SH-SY5Y (cell line): ENCODE measurements at regions not wholly inside any gene's neighbourhood (a gene's known extent, or its start where the extent isn't known, plus 50 kb on each side); places are given as distances from the start of the nearest gene placed in this dataset.

Experiments
- GATA2 ChIP-seq: IDR thresholded peaks from 2 replicates; pipeline ENCODE4 v1.6.1; 2011; ENCODE audit warnings: mild to moderate bottlenecking, low read depth, low read length
- GATA3 ChIP-seq: IDR thresholded peaks from 2 replicates; pipeline ENCODE4 v1.6.1; 2011; ENCODE audit warnings: low read depth, mild to moderate bottlenecking, low read length, moderate library complexity

DNA sequence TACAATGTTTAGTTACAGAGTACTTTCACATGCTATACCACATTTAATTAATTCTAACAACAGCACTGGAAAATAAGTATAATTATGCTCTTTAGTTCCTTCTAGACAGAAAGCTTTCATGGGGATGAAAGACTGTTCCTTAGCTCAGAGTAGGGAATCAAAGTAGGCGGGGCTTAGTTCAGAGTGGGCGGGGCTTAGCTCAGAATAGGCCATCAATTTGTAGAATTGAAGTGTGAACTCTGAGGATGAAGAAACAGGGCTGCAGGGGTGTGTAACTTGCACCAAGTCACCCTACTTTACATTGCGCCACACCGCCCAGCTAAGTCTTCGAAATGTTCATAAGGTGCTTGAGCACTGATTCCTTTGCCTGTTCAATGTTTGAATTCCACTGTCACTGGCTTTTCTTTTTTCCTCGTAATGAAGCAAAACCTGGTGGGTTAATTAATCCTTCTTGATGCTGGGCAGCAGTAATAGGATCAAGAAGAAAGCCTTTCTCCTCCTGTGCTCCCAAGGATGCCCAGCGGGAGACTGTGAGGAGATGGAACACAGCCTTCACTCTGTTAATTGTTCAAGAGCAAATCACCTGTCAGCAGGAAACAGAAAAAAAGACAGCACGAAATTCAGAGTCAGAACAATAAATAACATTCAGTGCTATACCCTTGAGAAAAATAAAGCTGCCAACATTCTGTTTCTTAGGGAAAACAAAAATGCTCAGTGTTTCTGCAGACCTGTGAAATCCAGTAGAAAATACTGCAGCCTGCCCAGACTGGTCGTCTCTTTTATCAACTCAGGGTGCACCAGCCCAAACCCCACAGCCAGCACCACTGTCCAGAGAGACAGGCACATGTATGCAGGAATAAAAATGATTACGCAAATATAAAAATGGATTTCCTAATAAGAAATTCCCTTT lies 66.5 kb upstream of the CAMK1G start:
- TF ChIP-seq GATA2 (no peak), GATA3 (no peak)

GRCh38 chr1:209517681-209518050 lies 65.8 kb upstream of the CAMK1G start:
- no peak for TF ChIP-seq GATA2
- no peak for TF ChIP-seq GATA3

GRCh38 chr1:209519786-209520185 lies 63.7 kb upstream of the CAMK1G start:
- TF ChIP-seq GATA2: no peak
- TF ChIP-seq GATA3: no peak

- no peak for TF ChIP-seq GATA2
- TF ChIP-seq GATA3: no peak
These were observed 60.7 kb upstream of the CAMK1G start for GRCh38 chr1:209522826-209523225.

GRCh38 chr1:209526137-209526536 lies 57.4 kb upstream of the CAMK1G start:
- no peak for TF ChIP-seq GATA3

GRCh38 chr1:209527372-209527771 lies 56.1 kb upstream of the CAMK1G start:
- TF ChIP-seq GATA3 (no peak), GATA2 (no peak)

DNA sequence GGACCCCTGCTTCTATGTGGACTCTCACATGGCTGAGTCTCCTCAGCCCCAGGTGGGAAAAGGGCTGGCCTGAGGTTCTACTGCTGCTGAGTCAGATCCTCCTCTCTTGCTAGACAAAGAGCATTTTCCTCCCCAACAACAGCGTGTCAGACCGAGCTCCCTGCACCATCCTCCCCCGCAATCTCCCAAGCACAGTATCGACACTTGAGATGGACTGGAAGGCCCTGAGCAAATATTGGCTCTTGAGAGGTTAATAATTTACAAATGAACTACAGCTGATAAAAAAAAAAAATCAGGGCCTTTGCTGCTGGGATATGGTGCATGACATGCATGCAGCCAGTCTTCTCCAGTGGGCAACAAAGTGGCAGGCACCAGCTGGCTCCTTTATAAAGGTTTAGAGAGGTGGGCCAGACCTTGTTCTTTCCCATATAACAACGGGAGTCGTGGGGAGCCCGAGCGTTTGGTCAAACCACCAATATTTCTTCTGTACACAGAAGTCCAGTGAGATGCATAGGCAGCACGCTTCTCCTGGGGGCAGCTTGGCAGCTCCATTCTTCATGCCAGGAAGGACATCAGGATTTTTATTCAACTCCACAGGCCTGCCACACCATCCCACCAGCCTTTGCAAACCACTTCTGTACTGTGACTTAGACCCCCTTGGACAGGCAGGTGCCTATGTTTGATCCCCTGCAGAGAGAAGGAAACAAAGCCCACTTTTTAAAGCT lies 55.4 kb upstream of the CAMK1G start:
- no peak for TF ChIP-seq GATA3
- TF ChIP-seq GATA2: no peak

DNA sequence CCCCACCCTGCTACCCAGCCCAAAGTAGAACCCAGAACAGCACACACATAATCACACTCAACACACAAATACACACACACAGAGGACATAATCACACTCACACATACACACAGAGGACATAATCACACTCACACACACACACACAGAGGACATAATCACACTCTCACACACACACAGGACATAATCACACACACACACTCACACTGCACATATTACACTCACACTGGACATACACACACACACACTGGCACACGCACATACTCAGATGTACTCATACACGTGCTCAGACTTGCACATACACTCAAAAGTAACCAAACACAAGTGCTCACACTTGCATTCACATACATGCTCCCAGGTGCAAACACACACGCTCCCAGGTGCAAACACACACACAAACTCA lies 54.3 kb upstream of the CAMK1G start:
- TF ChIP-seq GATA3: no peak

GRCh38 chr1:209531006-209531405 lies 52.5 kb upstream of the CAMK1G start:
- TF ChIP-seq GATA2 (no peak), GATA3 (no peak)

- TF ChIP-seq GATA3: no peak
- no peak for TF ChIP-seq GATA2
These were observed 52.0 kb upstream of the CAMK1G start for GRCh38 chr1:209531549-209531948.
